HEK293 (cell line): ENCODE measurements at regions not wholly inside any gene's neighbourhood (a gene's known extent, or its start where the extent isn't known, plus 50 kb on each side); places are given as distances from the start of the nearest gene placed in this dataset.

Experiments used
- CTCF ChIA-PET: fragments of 350-600 bp; formaldehyde crosslinking; extraction: SDS; loops from one replicate; lab custom pipeline; 2021; ENCODE audit warnings: antibody characterized with exemption; lab: Yijun Ruan, JAX
- POLR2A ChIA-PET: fragments of 300-600 bp; formaldehyde crosslinking; extraction: SDS; loops from one replicate; lab custom pipeline; 2020; ENCODE audit warnings: antibody characterized with exemption, inconsistent platforms; lab: Yijun Ruan, JAX
- H3K27ac ChIP-seq: fragments of 200-500 bp; sonication (Bioruptor generic); 2 replicates; pipeline ENCODE4 v1.5.1; 2014; ENCODE audit warnings: low read depth, low read length, control low read depth, inconsistent platforms; ENCODE audit errors: extremely low read depth
- H3K36me3 ChIP-seq, 2 experiments: fragments of 200-500 bp in 1 of 2; sonication (Bioruptor generic) in 1 of 2; 1 replicate in 1 of 2; 2 replicates in 1 of 2; pipeline ENCODE4 v1.5.1; 2014 to 2017; ENCODE audit warnings: inconsistent platforms in 2 of 2, low read length in 2 of 2; ENCODE audit not compliant: control insufficient read depth in 2 of 2, insufficient read depth in 1 of 2
- H3K4me1 ChIP-seq: fragments of 200-500 bp; sonication (Bioruptor generic); 2 replicates; pipeline ENCODE4 v1.5.1; 2014; ENCODE audit warnings: mild to moderate bottlenecking, low read length, inconsistent platforms; ENCODE audit not compliant: control insufficient read depth, insufficient read depth
- H3K4me3 ChIP-seq: 2 replicates; pipeline ENCODE4 v1.5.1; 2011; ENCODE audit warnings: low read depth, mild to moderate bottlenecking, control low read depth, low read length, moderate library complexity
- H3K9me3 ChIP-seq: fragments of 200-500 bp; sonication (Bioruptor generic); 2 replicates; pipeline ENCODE4 v1.5.1; 2014; ENCODE audit warnings: low read depth, low read length, inconsistent platforms; ENCODE audit not compliant: control insufficient read depth, insufficient read depth
- FEZF1 ChIP-seq: fragments of 450-650 bp; formaldehyde crosslinking; IDR thresholded peaks from 2 replicates; pipeline ENCODE4 v1.5.1; 2016; ENCODE audit warnings: missing biosample characterization, missing genetic modification characterization
- GLI2 ChIP-seq: fragments of 450-650 bp; formaldehyde crosslinking; IDR thresholded peaks from 2 replicates; pipeline ENCODE4; 2017; ENCODE audit warnings: missing biosample characterization, missing genetic modification characterization, low read depth, borderline replicate concordance
- GLIS1 ChIP-seq: fragments of 450-650 bp; formaldehyde crosslinking; IDR thresholded peaks from 2 replicates; pipeline ENCODE4 v1.5.1; 2016; ENCODE audit warnings: missing biosample characterization, missing genetic modification characterization
- HIC1 ChIP-seq: fragments of 450-650 bp; formaldehyde crosslinking; IDR thresholded peaks from 2 replicates; pipeline ENCODE4 v1.5.1; 2016; ENCODE audit warnings: missing biosample characterization, missing genetic modification characterization
- KLF8 ChIP-seq: fragments of 450-650 bp; formaldehyde crosslinking; IDR thresholded peaks from 2 replicates; pipeline ENCODE4 v1.5.1; 2016; ENCODE audit warnings: missing biosample characterization, missing genetic modification characterization
- MYNN ChIP-seq: fragments of 450-650 bp; formaldehyde crosslinking; IDR thresholded peaks from 2 replicates; pipeline ENCODE4 v1.5.1; 2016; ENCODE audit warnings: missing biosample characterization, missing genetic modification characterization, borderline replicate concordance
- REST ChIP-seq: fragments of 450-650 bp; formaldehyde crosslinking; IDR thresholded peaks from 2 replicates; pipeline ENCODE4 v1.5.1; 2016; ENCODE audit warnings: missing biosample characterization, missing genetic modification characterization
- SETDB1 ChIP-seq: IDR thresholded peaks from one replicate; pipeline ENCODE4 v1.6.1; 2017; ENCODE audit warnings: mild to moderate bottlenecking, low read length, moderate library complexity, mixed read lengths; ENCODE audit not compliant: insufficient read length
- SP2 ChIP-seq: fragments of 450-650 bp; formaldehyde crosslinking; IDR thresholded peaks from 2 replicates; pipeline ENCODE4 v1.5.1; 2016; ENCODE audit warnings: missing biosample characterization, missing genetic modification characterization
- YY1 ChIP-seq: fragments of 450-650 bp; formaldehyde crosslinking; IDR thresholded peaks from 2 replicates; pipeline ENCODE4 v1.5.1; 2018; ENCODE audit warnings: missing biosample characterization, missing genetic modification characterization
- ZBTB20 ChIP-seq: fragments of 450-650 bp; formaldehyde crosslinking; IDR thresholded peaks from 2 replicates; pipeline ENCODE4 v1.5.1; 2016; ENCODE audit warnings: missing biosample characterization, missing genetic modification characterization
- ZBTB21 ChIP-seq: fragments of 450-650 bp; formaldehyde crosslinking; IDR thresholded peaks from 2 replicates; pipeline ENCODE4 v1.5.1; 2017; ENCODE audit warnings: missing biosample characterization, missing genetic modification characterization
- ZEB2 ChIP-seq: fragments of 450-650 bp; formaldehyde crosslinking; IDR thresholded peaks from 2 replicates; pipeline ENCODE4 v1.5.1; 2016; ENCODE audit warnings: missing biosample characterization, missing genetic modification characterization
- ZFP37 ChIP-seq: fragments of 450-650 bp; formaldehyde crosslinking; IDR thresholded peaks from 2 replicates; pipeline ENCODE4 v1.5.1; 2016; ENCODE audit warnings: missing biosample characterization, missing genetic modification characterization
- ZNF121 ChIP-seq: fragments of 450-650 bp; formaldehyde crosslinking; IDR thresholded peaks from 2 replicates; pipeline ENCODE4 v1.5.1; 2016; ENCODE audit warnings: missing biosample characterization, missing genetic modification characterization
- ZNF133 ChIP-seq: fragments of 450-650 bp; formaldehyde crosslinking; IDR thresholded peaks from 2 replicates; pipeline ENCODE4 v1.5.1; 2016; ENCODE audit warnings: missing biosample characterization, missing genetic modification characterization
- ZNF138 ChIP-seq: fragments of 450-650 bp; formaldehyde crosslinking; IDR thresholded peaks from 2 replicates; pipeline ENCODE4 v1.5.1; 2016; ENCODE audit warnings: missing biosample characterization, missing genetic modification characterization, borderline replicate concordance
- ZNF157 ChIP-seq: fragments of 450-650 bp; formaldehyde crosslinking; IDR thresholded peaks from 2 replicates; pipeline ENCODE4 v1.5.1; 2016; ENCODE audit warnings: missing biosample characterization, missing genetic modification characterization
- ZNF221 ChIP-seq: fragments of 450-650 bp; formaldehyde crosslinking; IDR thresholded peaks from 2 replicates; pipeline ENCODE4 v1.5.1; 2017; ENCODE audit warnings: missing biosample characterization, missing genetic modification characterization, borderline replicate concordance
- ZNF248 ChIP-seq: fragments of 450-650 bp; formaldehyde crosslinking; IDR thresholded peaks from 2 replicates; pipeline ENCODE4 v1.5.1; 2017; ENCODE audit warnings: missing biosample characterization, missing genetic modification characterization
- ZNF362 ChIP-seq: fragments of 450-650 bp; formaldehyde crosslinking; IDR thresholded peaks from 2 replicates; pipeline ENCODE4 v1.5.1; 2016; ENCODE audit warnings: missing biosample characterization, missing genetic modification characterization
- ZNF366 ChIP-seq: fragments of 450-650 bp; formaldehyde crosslinking; conservative IDR thresholded peaks from 2 replicates; pipeline ENCODE4 v1.5.1; 2016; ENCODE audit warnings: missing biosample characterization, missing genetic modification characterization
- ZNF391 ChIP-seq: fragments of 450-650 bp; formaldehyde crosslinking; IDR thresholded peaks from 2 replicates; pipeline ENCODE4 v1.5.1; 2016; ENCODE audit warnings: low read depth, missing biosample characterization, missing genetic modification characterization, borderline replicate concordance
- ZNF404 ChIP-seq: fragments of 450-650 bp; formaldehyde crosslinking; IDR thresholded peaks from 2 replicates; pipeline ENCODE4 v1.5.1; 2017; ENCODE audit warnings: missing biosample characterization, missing genetic modification characterization
- ZNF521 ChIP-seq: fragments of 450-650 bp; formaldehyde crosslinking; IDR thresholded peaks from 2 replicates; pipeline ENCODE4 v1.5.1; 2017; ENCODE audit warnings: missing biosample characterization, mild to moderate bottlenecking, missing genetic modification characterization
- ZNF549 ChIP-seq: fragments of 450-650 bp; IDR thresholded peaks from 2 replicates; pipeline ENCODE4 v1.5.1; 2018; ENCODE audit warnings: missing biosample characterization, missing genetic modification characterization, mild to moderate bottlenecking, inconsistent platforms, moderate library complexity
- ZNF596 ChIP-seq: fragments of 450-650 bp; IDR thresholded peaks from 2 replicates; pipeline ENCODE4 v1.5.0; 2018; ENCODE audit warnings: missing biosample characterization, mild to moderate bottlenecking, missing genetic modification characterization, moderate library complexity
- ZNF677 ChIP-seq: fragments of 450-650 bp; IDR thresholded peaks from 2 replicates; pipeline ENCODE4 v1.5.0; 2018; ENCODE audit warnings: missing biosample characterization, mild to moderate bottlenecking, missing genetic modification characterization, moderate library complexity
- ZNF791 ChIP-seq: fragments of 450-650 bp; formaldehyde crosslinking; IDR thresholded peaks from 2 replicates; pipeline ENCODE4 v1.5.1; 2016; ENCODE audit warnings: missing biosample characterization, missing genetic modification characterization

GRCh38 chr4:110788302-110788701, 165.4 kb upstream of the PITX2 start:
- Histone ChIP-seq H3K27ac (no peak overlapping the region), H3K36me3 (no peaks in the 10 kb centered on the region), H3K4me1 (no peaks in the 10 kb centered on the region), H3K4me3 (no peak overlapping the region), H3K9me3 (no peaks in the 10 kb centered on the region)
- TF ChIP-seq FEZF1 (tag by site-specific recombination) (no peak), ZNF404 (tag by site-specific recombination) (no peak), ZNF366 (tag by site-specific recombination) (no peak), ZNF248 (tag by site-specific recombination) (no peak), ZNF549 (tag by site-specific recombination) (no peak), ZBTB20 (tag by site-specific recombination) (no peak), YY1 (no peak), GLIS1 (no peak), HIC1 (no peak), KLF8 (tag by site-specific recombination) (no peak), ZNF121 (tag by site-specific recombination) (no peak), ZEB2 (tag by site-specific recombination) (no peak), ZNF596 (tag by site-specific recombination) (no peak), ZBTB21 (no peak), SETDB1 (no peak), MYNN (no peak), REST (tag by site-specific recombination) (no peak), ZNF157 (tag by site-specific recombination) (no peak)
- CTCF ChIA-PET: no interaction called here
- POLR2A ChIA-PET: no interaction called here

GRCh38 chr4:110792036-110792435, 169.2 kb upstream of the PITX2 start:
- H3K27ac ChIP-seq: no peak overlapping the region
- no peaks in the 10 kb centered on the region for H3K9me3 ChIP-seq
- TF ChIP-seq GLI2 (tag by site-specific recombination) (no peak), ZNF521 (tag by site-specific recombination) (no peak), ZNF157 (tag by site-specific recombination) (no peak), ZNF362 (tag by site-specific recombination) (no peak), ZFP37 (no peak), ZNF677 (tag by site-specific recombination) (no peak), ZNF133 (tag by site-specific recombination) (no peak), ZNF138 (tag by site-specific recombination) (no peak), ZNF391 (tag by site-specific recombination) (no peak), ZNF791 (tag by site-specific recombination) (no peak), ZNF221 (tag by site-specific recombination) (no peak), SP2 (tag by site-specific recombination) (no peak)
- no peaks in the 10 kb centered on the region for H3K36me3 ChIP-seq
- ChIA-PET CTCF (no interaction called here), POLR2A (no interaction called here)
- no peak overlapping the region for H3K4me3 ChIP-seq
- peaks cover 3% of the 10 kb centered on the region for H3K4me1 ChIP-seq
